Renal cortex interstitium (tissue), 11 donors: ENCODE measurements at regions not wholly inside any gene's neighbourhood (a gene's known extent, or its start where the extent isn't known, plus 50 kb on each side); places are given as distances from the start of the nearest gene placed in this dataset.
"Not testable (repeated sequence)": the region's sequence is repeated elsewhere in the genome, so short reads cannot be mapped to it uniquely, and the experiment has no call there.

Experiments used
- DNase-seq, 11 donors: peaks; one replicate each; pipeline ENCODE4 v3.0.0-alpha.2; 2013; ENCODE audit warnings: low read depth in 9 of 11, low spot score in 4 of 11; ENCODE audit errors: extremely low read depth in 1 of 11

DNA sequence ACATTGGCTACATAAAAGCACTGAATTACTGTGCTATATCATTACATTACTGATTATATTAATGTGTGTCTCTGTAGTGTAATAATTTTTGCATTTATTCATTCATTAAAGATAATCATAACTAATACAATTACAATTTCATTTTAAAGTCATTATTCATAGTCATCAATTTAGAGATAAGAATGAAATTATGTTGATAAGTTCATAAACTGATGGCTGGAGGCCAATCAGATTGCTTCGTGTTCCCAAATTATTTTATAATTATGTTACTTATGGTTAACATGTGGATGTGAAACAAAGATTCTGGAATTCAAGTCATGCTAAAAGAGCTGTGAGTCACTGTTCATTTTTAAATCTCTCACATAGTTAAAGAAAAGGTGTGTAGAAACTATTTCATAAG lies 223.4 kb upstream of the HAND2 start:
- DNase-seq, result no peak

GRCh38 chr4:173752610-173753230 lies 222.7 kb upstream of the HAND2 start:
- no peak for DNase-seq

GRCh38 chr4:173748353-173748752 lies 218.3 kb upstream of the HAND2 start:
- DNase-seq, result no peak

DNA sequence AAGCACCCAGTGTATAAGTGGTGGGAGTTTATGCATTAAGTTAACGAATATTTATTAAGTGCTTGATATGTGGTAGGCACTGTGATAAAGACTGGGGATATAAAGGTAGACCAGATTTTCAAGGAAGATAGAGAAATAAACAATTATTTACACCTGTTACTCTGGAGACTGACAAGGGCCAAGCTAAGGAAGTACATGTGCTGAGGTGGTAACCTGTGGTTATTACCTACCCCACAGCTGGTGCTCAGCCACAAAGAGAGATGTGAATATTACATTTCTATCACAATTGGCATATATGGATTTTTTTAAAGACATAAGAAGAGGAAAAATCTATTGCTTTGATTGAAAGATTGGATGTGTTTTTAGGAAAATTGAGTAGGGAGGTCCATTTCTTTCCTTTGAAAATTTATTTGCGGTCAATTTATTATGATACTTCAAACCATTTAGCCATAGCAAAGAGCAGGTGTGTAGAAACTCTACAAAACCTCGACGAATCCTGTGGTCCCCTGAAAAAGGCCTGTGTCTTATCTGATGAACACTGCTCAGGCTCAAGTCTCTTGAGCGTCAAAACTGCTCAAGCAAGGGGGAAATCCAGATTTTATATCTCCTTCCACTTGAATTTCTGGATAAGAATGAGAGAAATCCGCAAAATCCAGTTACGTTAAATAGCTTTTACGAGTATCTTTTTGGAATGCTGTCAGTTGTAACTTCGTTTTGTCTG lies 217.7 kb upstream of the HAND2 start:
- DNase-seq, result no peak

DNA sequence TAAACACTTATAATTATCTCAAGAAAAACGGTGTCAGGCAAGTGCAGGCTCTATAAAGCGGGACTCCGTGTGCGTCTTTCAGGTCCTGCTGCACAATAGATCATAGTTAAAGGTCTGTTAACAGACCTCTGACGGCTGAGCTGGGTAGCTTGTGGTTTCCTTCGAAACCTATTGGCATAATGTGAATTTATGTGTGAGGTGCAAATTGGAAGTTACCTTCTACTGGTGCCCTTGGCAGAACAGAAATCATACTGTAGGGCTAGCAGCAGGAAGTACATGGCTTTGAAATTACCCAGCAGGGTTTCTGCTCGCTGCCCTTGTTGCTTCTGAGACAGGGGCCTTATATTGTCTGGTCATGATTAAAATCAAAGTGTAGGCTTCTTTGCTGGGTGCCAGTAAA lies 216.4 kb upstream of the HAND2 start:
- no peak for DNase-seq

- DNase-seq, result no peak
Measured at GRCh38 chr4:173745765-173746164, 215.7 kb upstream of the HAND2 start.

DNA sequence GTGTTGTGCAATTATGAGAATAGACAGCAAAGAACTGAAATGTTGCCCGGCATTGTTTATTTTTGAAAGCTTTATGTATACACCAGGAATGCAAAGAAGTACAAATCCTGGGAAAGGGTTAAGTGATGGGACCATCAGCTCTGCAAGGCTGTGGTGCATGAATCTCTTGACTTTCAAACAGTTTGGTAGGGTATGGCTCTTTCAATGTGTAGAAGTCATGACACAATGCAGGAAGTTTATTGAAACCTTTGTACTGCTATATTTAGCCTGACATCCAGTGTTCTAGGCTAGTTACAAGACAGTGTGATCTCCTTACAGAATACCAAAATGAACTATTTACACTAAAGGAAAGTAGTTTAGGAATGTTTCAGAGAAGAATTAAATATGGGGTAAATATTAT lies 206.8 kb upstream of the HAND2 start:
- no peak for DNase-seq

DNA sequence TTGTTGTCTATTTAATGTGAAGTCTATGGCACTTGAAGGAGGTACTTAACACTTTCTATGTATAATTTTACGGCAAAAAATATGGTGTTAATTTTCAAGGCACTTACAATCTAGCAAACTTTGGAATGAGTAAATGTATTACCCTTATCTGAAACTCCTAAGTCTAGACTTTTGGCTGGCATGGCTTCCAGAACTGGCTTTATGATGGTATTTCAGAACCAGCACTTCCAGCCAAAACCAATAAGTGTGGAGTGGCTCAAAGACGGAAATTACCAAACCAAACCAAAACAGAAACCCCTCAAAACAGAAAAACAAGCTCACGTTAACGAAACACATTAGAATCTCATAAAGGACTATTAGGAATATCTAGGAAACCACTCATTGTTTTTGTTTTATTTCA lies 205.6 kb upstream of the HAND2 start:
- DNase-seq, result no peak

- DNase-seq, result no peak
Measured at GRCh38 chr4:173735049-173735448, 205.0 kb upstream of the HAND2 start.

- DNase-seq, result no peak
Measured at GRCh38 chr4:173731257-173731656, 201.2 kb upstream of the HAND2 start.

DNA sequence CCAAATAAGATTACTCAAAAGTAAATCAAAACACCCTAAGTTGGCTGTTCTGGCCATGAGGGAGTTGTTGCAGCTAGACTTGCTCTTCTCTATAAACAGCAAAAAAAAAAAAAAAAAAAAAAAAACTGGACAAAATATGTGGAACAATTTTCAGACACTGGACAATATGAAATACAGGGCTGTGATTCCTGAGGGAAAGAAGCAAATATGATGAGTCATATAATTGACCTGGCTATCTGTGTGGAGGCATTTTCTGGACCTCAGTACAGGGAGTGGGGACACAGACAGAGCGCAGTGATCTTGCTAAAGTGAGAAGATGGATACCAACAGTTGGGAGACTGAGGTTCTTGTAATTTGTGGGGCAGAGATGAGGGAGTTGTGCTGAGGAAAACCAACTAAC lies 192.0 kb upstream of the HAND2 start:
- no peak for DNase-seq

- not testable (repeated sequence) for DNase-seq
Measured at GRCh38 chr4:173718504-173718903, 188.5 kb upstream of the HAND2 start.

- no peak for DNase-seq
Measured at GRCh38 chr4:173717581-173717980, 187.6 kb upstream of the HAND2 start.

DNA sequence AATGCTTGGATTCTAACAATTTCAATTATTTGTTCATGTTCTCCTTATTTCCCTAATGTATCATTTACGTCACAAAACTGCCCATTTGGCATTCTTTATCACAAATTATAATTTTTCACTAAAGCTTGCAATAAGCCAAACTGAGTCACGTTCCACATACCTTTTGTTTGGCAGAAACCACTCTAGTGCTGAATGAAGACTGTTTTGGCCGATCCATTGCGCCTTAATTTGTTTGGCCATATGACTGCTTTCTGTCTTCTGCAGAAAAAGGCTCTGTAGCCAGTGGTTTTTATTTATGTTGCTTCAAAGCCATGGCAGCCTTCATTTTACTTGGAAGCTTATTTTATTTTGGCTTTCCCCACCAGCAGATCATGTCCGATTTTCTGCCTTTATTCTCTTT lies 184.4 kb upstream of the HAND2 start:
- DNase-seq, result no peak

- no peak for DNase-seq
Measured at GRCh38 chr4:173713026-173713425, 183.0 kb upstream of the HAND2 start.

DNA sequence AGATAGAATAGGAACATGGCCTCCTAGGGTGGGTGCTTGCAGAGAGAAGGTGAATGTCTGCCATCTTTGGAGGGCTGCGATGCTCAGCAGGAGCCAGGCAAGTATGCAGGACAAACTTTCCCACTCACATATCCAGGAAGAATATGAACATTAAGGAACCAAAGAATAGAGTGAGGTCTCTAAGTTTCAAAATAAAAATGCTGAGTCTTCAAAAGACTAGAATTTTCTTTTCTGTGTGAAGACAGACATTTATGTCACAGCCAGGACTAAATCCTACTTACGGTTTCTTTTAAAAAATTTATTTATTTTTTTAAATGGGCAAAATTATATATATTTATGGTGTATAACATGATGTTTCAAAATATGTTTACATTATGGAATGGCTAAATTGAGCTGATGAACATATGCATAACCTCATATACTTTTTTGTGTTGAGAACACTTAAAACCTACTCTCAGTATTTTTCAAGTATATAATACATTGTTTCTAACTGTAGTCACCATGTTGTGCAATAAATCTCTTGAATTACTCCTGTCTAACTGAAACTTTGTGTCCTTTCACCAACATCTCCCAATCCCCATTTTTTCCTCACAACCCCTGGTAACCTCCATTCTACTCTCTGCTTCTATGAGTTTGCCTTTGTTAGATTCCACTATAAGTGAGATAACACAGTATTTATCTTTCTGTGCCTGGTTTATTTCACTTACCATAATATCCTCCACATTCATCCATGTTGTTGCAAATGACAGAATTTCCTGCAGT lies 177.8 kb upstream of the HAND2 start:
- no peak for DNase-seq

- no peak for DNase-seq
Measured at GRCh38 chr4:173704201-173704600, 174.2 kb upstream of the HAND2 start.

- no peak for DNase-seq
Measured at GRCh38 chr4:173703021-173703420, 173.0 kb upstream of the HAND2 start.

- DNase-seq, result no peak
Measured at GRCh38 chr4:173700650-173701049, 170.6 kb upstream of the HAND2 start.

- DNase-seq, result no peak
Measured at GRCh38 chr4:173699841-173700475, 169.9 kb upstream of the HAND2 start.
